Endodermal cell (in vitro differentiated cells): ENCODE measurements at regions not wholly inside any gene's neighbourhood (a gene's known extent, or its start where the extent isn't known, plus 50 kb on each side); places are given as distances from the start of the nearest gene placed in this dataset.

ENCODE experiments used
- DNase-seq: peaks from one replicate; pipeline ENCODE4 v3.0.0-alpha.2; 2017
- H3K27ac ChIP-seq: 2 replicates; pipeline ENCODE4 v1.5.1; 2013; ENCODE audit warnings: mild to moderate bottlenecking, low read depth, low read length, moderate library complexity
- H3K27me3 ChIP-seq: 2 replicates; pipeline ENCODE4 v1.6.1; 2013; ENCODE audit warnings: mild to moderate bottlenecking, low read length, moderate library complexity; ENCODE audit not compliant: insufficient read depth, control insufficient read depth, poor library complexity, severe bottlenecking
- H3K36me3 ChIP-seq: 2 replicates; pipeline ENCODE4 v1.7.0; 2013; ENCODE audit warnings: mild to moderate bottlenecking, low read length, moderate library complexity; ENCODE audit not compliant: control insufficient read depth, insufficient read depth
- H3K4me1 ChIP-seq: one replicate; pipeline ENCODE4 v1.7.0; 2013; ENCODE audit warnings: low read length; ENCODE audit not compliant: control insufficient read depth, insufficient read depth
- H3K4me3 ChIP-seq: 2 replicates; pipeline ENCODE4 v1.5.1; 2013; ENCODE audit warnings: mild to moderate bottlenecking, low read length, moderate library complexity
- H3K9ac ChIP-seq: 2 replicates; pipeline ENCODE4 v1.6.1; 2013; ENCODE audit warnings: mild to moderate bottlenecking, low read length, moderate library complexity; ENCODE audit not compliant: poor library complexity, severe bottlenecking; ENCODE audit errors: extremely low read depth
- H3K9me3 ChIP-seq: 2 replicates; pipeline ENCODE4 v1.6.1; 2013; ENCODE audit warnings: mild to moderate bottlenecking, low read length, moderate library complexity; ENCODE audit not compliant: control insufficient read depth
- H3K27ac Mint-ChIP-seq: 2 replicates; pipeline ENCODE4 v1.8.0; 2020; ENCODE audit warnings: mixed read lengths
- H3K27me3 Mint-ChIP-seq: 2 replicates; pipeline ENCODE4 v1.8.0; 2021; ENCODE audit warnings: mild to moderate bottlenecking, mixed read lengths; ENCODE audit not compliant: insufficient read depth
- H3K36me3 Mint-ChIP-seq: 2 replicates; pipeline ENCODE4 v1.8.0; 2020; ENCODE audit warnings: low read depth, mixed read lengths
- H3K4me1 Mint-ChIP-seq: 2 replicates; pipeline ENCODE4 v1.8.0; 2020; ENCODE audit warnings: mixed read lengths
- H3K4me3 Mint-ChIP-seq: 2 replicates; pipeline ENCODE4 v1.8.0; 2020; ENCODE audit warnings: mild to moderate bottlenecking, moderate library complexity, mixed read lengths
- H3K9me3 Mint-ChIP-seq: 2 replicates; pipeline ENCODE4 v1.8.0; 2020; ENCODE audit warnings: mild to moderate bottlenecking, mixed read lengths
- WGBS, 2 experiments: methylation state at CpG; one replicate each; pipeline versions ENCODE4 v1.1.5 to v1.1.7; 2013; ENCODE audit warnings: missing lambda C conversion rate in 2 of 2, mixed read lengths in 1 of 2; ENCODE audit not compliant: insufficient coverage in 1 of 2, insufficient read length in 1 of 2; 5-methylcytosine and 5-hydroxymethylcytosine counted together
- TF ChIP-seq, protein P1 (sequence below): fragments of 200-600 bp; sonication (generic); conservative IDR thresholded peaks from 2 replicates; pipeline ENCODE4 v1.5.0; 2021; ENCODE audit warnings: antibody characterized with exemption, mild to moderate bottlenecking

DNA sequence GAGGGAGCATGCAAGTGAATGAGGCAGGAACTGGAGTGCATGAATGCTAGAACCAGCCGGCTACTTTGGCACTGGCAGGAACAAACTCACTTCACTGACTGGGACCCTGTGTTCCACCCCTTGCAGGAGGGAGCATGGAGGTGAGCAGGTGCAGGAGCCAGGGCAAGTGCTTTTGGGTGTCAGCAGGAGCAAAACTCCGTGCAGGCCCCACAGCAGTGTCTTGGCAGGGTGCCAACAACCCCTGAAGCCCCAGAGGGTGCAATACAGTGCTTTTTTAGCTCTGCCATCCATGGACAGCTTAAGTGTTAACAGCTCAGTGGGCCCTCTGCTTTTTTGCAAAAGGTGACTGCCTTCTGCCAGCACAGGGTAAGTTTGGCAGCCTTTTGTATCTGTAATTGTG is 245.8 kb upstream of the PCSK5 start:
- TF ChIP-seq, protein P1, sequence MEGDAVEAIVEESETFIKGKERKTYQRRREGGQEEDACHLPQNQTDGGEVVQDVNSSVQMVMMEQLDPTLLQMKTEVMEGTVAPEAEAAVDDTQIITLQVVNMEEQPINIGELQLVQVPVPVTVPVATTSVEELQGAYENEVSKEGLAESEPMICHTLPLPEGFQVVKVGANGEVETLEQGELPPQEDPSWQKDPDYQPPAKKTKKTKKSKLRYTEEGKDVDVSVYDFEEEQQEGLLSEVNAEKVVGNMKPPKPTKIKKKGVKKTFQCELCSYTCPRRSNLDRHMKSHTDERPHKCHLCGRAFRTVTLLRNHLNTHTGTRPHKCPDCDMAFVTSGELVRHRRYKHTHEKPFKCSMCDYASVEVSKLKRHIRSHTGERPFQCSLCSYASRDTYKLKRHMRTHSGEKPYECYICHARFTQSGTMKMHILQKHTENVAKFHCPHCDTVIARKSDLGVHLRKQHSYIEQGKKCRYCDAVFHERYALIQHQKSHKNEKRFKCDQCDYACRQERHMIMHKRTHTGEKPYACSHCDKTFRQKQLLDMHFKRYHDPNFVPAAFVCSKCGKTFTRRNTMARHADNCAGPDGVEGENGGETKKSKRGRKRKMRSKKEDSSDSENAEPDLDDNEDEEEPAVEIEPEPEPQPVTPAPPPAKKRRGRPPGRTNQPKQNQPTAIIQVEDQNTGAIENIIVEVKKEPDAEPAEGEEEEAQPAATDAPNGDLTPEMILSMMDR = no peak
- 70 to 84% methylated on average over 2 of the region's 2 CpGs for WGBS, 2 experiments
- Histone ChIP-seq H3K27me3 (no peaks in the 10 kb centered on the region), H3K9ac (no peak overlapping the region), H3K36me3 (no peaks in the 10 kb centered on the region), H3K9me3 (no peaks in the 10 kb centered on the region), H3K4me1 (no peaks in the 10 kb centered on the region), H3K27ac (no peak overlapping the region), H3K4me3 (no peak overlapping the region)
- Mint-ChIP-seq H3K9me3 (no peaks in the 10 kb centered on the region), H3K4me3 (no peak overlapping the region), H3K27me3 (no peaks in the 10 kb centered on the region), H3K27ac (no peak overlapping the region), H3K4me1 (no peaks in the 10 kb centered on the region), H3K36me3 (no peaks in the 10 kb centered on the region)
- DNase-seq = peak; percentile 43

DNA sequence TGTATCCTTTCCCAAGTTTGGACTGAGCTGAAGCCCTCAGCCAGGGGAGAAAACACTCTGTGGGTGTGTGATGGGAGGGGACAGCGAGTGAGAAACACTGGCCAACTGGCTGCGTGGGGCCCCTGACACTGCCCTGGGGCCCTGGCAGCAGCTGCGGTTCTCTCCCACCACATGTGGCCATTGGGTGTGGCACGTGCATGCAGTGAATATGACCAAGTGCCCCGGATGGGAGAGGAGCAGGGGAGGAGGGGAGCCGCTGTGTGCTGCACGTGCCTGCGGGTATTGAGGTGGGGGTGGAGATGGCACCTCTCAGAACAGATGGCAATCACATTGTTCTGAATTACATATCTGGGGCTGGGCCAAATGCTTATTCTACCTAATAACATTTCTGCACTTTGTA is 242.4 kb upstream of the PCSK5 start:
- Mint-ChIP-seq H3K27me3 (no peaks in the 10 kb centered on the region), H3K4me3 (no peak overlapping the region), H3K27ac (no peak overlapping the region), H3K36me3 (no peaks in the 10 kb centered on the region), H3K4me1 (no peaks in the 10 kb centered on the region), H3K9me3 (no peaks in the 10 kb centered on the region)
- WGBS, 2 experiments = 89 to 100% methylated on average over 3 to 8 of the region's 8 CpGs
- Histone ChIP-seq H3K27me3 (no peaks in the 10 kb centered on the region), H3K9me3 (no peaks in the 10 kb centered on the region), H3K36me3 (no peaks in the 10 kb centered on the region), H3K4me1 (no peaks in the 10 kb centered on the region), H3K4me3 (no peak overlapping the region), H3K9ac (no peak overlapping the region), H3K27ac (no peak overlapping the region)
- DNase-seq = no peak
- TF ChIP-seq, protein P1 = no peak

- Histone ChIP-seq H3K27me3 (no peaks in the 10 kb centered on the region), H3K4me1 (no peaks in the 10 kb centered on the region), H3K36me3 (no peaks in the 10 kb centered on the region), H3K9me3 (no peaks in the 10 kb centered on the region), H3K27ac (no peak overlapping the region), H3K4me3 (no peak overlapping the region), H3K9ac (no peak overlapping the region)
- WGBS, 2 experiments = 90 to 92% methylated on average over 2 to 4 of the region's 5 CpGs
- Mint-ChIP-seq H3K4me1 (no peaks in the 10 kb centered on the region), H3K4me3 (no peak overlapping the region), H3K9me3 (no peaks in the 10 kb centered on the region), H3K27ac (no peak overlapping the region), H3K36me3 (no peaks in the 10 kb centered on the region), H3K27me3 (no peaks in the 10 kb centered on the region)
- no peak for DNase-seq
- TF ChIP-seq, protein P1 = no peak
These were observed 241.4 kb upstream of the PCSK5 start for GRCh38 chr9:75649060-75649459.
